Uterus (tissue), 3 donors: ENCODE measurements at regions not wholly inside any gene's neighbourhood (a gene's known extent, or its start where the extent isn't known, plus 50 kb on each side); places are given as distances from the start of the nearest gene placed in this dataset.

Source experiments
- DNase-seq, 2 donors: peaks; one replicate each; pipeline ENCODE4 v3.0.0-alpha.2; 2019 to 2020
- H3K27ac ChIP-seq, 2 donors: fragments of 200-600 bp; sonication (generic); 1 replicate in 1 of 2; 2 replicates in 1 of 2; pipeline ENCODE4 v1.5.1; 2016 to 2018
- H3K27me3 ChIP-seq, 2 donors: fragments of 200-600 bp; sonication (generic); one replicate each; pipeline ENCODE4 v1.5.1; 2018 to 2019; ENCODE audit warnings: control low read depth in 1 of 2
- H3K36me3 ChIP-seq, 2 donors: fragments of 200-600 bp; sonication (generic); one replicate each; pipeline ENCODE4 v1.5.1; 2019; ENCODE audit warnings: control low read depth in 1 of 2
- H3K4me1 ChIP-seq, 2 donors: fragments of 200-600 bp; sonication (generic); one replicate each; pipeline ENCODE4 v1.5.1; 2018 to 2019; ENCODE audit warnings: control low read depth in 1 of 2
- H3K4me3 ChIP-seq, 2 donors: fragments of 200-600 bp; sonication (generic); 1 replicate in 1 of 2; 2 replicates in 1 of 2; pipeline ENCODE4 v1.5.1; 2018 to 2019; ENCODE audit warnings: mild to moderate bottlenecking in 1 of 2
- H3K9me3 ChIP-seq, 2 donors: fragments of 200-600 bp; sonication (generic); one replicate each; pipeline ENCODE4 v1.5.1; 2019; ENCODE audit warnings: control low read depth in 1 of 2
- POLR2A ChIP-seq, 2 donors: fragments of 450-650 bp; IDR thresholded peaks; one replicate each; pipeline ENCODE4 v1.6.1; 2016; ENCODE audit warnings: antibody characterized with exemption in 2 of 2, mild to moderate bottlenecking in 1 of 2, moderate library complexity in 1 of 2
- intact Hi-C: fragments of 100-400 bp; cut with DNase I; formaldehyde crosslinking; loops from one replicate; pipeline ENCODE4 v1.15.1; 2023; ENCODE audit warnings: low total_unique reads
- TF ChIP-seq, protein P1 (sequence below), 4 experiments: fragments of 200-600 bp in 2 of 4; fragments of 450-650 bp in 2 of 4; sonication (generic) in 2 of 4; IDR thresholded peaks; one replicate each; pipeline ENCODE4 v1.5.1; 2016 to 2019; ENCODE audit warnings: antibody characterized with exemption in 4 of 4, mild to moderate bottlenecking in 2 of 4, moderate library complexity in 1 of 4
- donor health status: DM: yes; HTN: yes; CAD: no.

DNA sequence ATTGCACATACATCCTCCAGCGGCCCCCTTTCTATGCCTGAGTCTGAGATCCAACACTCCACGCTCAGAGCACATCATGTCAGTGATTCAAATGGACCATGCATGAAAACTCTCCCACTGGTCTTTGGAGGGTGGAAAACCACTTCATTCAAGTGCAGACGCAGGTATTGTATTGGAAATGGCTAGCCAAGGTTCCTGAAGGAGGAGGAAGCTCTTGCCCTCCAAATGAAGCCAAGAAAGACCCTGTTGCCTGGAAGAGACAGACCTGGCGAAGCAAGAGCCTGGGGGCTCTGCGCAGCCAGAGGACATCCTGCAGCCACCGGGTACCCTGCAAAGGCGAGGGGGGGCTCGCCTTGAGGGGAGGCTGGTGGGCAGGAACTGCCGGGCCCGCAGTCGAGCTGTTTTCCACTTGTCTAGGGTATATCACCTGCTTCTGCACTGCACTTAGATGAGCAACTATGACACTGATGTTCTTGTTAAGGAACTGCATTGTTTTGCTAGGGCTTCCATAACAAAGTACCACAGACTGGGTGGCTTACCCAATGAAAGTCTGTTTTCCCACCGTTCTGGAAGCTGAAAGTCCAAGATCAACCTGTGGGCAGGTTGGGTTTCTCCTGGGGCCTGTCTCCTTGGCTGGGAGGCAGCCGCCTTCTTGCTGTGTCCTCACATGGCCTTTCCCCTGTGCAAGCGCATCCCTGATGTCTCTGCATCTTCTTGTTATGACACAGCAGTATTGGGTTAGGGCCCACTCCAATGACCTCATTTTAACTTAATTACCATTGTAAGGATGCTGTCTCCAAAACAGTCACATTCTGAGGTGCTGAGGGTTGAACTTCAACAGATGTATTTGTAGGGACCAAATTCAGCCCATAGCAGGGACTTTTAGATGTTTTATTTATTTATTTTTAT, 233.4 kb downstream of the ARHGAP12 start:
- H3K9me3 ChIP-seq: no peaks in the 10 kb centered on the region
- DNase-seq: no peak
- intact Hi-C loops: no loop called here
- no peaks in the 10 kb centered on the region for H3K36me3 ChIP-seq
- no peaks in the 10 kb centered on the region for H3K27me3 ChIP-seq
- H3K27ac ChIP-seq: peak overlapping the region in 1 of 2 donors; percentile 23
- H3K4me3 ChIP-seq: no peak overlapping the region
- TF ChIP-seq, protein P1, sequence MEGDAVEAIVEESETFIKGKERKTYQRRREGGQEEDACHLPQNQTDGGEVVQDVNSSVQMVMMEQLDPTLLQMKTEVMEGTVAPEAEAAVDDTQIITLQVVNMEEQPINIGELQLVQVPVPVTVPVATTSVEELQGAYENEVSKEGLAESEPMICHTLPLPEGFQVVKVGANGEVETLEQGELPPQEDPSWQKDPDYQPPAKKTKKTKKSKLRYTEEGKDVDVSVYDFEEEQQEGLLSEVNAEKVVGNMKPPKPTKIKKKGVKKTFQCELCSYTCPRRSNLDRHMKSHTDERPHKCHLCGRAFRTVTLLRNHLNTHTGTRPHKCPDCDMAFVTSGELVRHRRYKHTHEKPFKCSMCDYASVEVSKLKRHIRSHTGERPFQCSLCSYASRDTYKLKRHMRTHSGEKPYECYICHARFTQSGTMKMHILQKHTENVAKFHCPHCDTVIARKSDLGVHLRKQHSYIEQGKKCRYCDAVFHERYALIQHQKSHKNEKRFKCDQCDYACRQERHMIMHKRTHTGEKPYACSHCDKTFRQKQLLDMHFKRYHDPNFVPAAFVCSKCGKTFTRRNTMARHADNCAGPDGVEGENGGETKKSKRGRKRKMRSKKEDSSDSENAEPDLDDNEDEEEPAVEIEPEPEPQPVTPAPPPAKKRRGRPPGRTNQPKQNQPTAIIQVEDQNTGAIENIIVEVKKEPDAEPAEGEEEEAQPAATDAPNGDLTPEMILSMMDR (IDR thresholded peaks at IDR 0.05): no peak
- no peak for TF ChIP-seq POLR2A (IDR thresholded peaks at IDR 0.05)
- peaks cover 10 to 12% of the 10 kb centered on the region in 2 donors for H3K4me1 ChIP-seq

DNA sequence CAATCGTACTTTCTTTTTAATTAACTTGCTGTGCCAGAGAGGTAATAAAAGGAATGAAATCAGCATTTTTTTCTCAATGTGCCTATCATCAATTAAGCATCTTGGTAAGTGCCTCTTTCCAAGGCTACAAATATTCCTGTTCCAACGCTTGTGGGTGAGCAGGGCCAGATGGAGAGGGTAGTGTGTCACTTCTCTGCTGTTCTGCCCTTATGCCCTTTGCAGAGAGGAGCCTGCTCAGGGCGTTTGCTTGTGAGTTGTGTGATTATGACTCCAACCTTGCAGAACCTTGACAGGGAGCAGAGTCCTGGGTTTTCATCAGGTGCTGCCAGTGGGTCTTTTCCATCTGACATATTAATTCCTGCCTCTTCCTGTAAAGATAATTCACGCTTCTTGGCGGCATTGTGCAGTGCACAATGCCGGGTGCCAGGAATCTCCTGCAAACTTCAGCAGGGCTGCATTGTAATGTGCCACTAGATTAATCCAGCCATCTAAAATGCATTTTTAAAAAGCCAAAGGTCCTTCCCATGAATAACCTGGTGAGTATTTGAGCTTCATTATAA, 234.4 kb downstream of the ARHGAP12 start:
- no peaks in the 10 kb centered on the region for H3K36me3 ChIP-seq
- H3K4me3 ChIP-seq: no peak overlapping the region
- intact Hi-C loops: no loop called here
- H3K27ac ChIP-seq: no peak overlapping the region
- no peaks in the 10 kb centered on the region for H3K27me3 ChIP-seq
- TF ChIP-seq, protein P1 (IDR thresholded peaks at IDR 0.05): no peak
- TF ChIP-seq POLR2A (IDR thresholded peaks at IDR 0.05): no peak
- no peaks in the 10 kb centered on the region for H3K9me3 ChIP-seq
- DNase-seq: no peak
- H3K4me1 ChIP-seq: peaks cover 10 to 12% of the 10 kb centered on the region in 2 donors

DNA sequence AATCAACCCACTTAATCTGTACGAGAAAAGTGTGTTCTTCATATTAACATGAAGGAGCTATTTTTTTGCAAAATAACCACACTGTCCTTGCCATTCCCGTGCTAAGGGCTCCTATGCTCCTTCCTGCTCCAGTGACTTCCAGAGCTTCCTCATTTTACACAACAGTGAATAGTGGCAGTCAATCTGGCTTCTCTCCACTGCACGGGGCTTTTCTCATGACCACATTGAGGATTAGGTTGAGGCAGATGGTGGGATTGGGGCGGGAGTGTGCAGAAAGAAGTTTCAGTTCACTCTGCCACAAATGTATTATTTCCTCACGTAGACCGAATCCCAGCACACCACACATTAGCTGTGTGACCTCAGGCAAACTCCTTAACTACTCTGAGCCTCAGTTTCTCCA, 235.1 kb downstream of the ARHGAP12 start:
- Histone ChIP-seq H3K36me3 (no peaks in the 10 kb centered on the region), H3K9me3 (no peaks in the 10 kb centered on the region), H3K27me3 (no peaks in the 10 kb centered on the region), H3K4me3 (no peak overlapping the region), H3K4me1 (peaks cover 8 to 10% of the 10 kb centered on the region in 2 donors), H3K27ac (no peak overlapping the region)
- TF ChIP-seq POLR2A (IDR thresholded peaks at IDR 0.05): no peak
- TF ChIP-seq, protein P1 (IDR thresholded peaks at IDR 0.05): no peak
- intact Hi-C loops: no loop called here
- DNase-seq: no peak

DNA sequence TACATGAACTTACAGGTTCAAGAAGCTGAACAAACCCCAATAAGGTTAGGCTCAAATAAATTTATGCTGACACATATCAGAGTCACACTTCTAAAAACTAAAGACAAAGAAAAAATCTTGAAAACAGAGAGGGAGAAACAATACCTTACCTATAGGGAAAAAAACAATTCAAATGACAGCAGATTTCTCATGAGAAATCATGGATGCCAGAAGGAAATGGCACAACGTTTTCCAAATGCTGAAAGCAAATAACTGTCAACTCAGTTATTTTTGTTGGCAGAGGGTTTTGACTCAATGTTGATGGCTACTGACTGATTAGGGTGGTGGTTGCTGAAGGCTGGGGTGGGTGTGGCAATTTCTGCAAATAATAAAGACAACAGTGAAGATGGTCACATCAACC, 239.4 kb downstream of the ARHGAP12 start:
- no peak for DNase-seq
- TF ChIP-seq, protein P1 (IDR thresholded peaks at IDR 0.05): no peak
- no peak for TF ChIP-seq POLR2A (IDR thresholded peaks at IDR 0.05)
- H3K27ac ChIP-seq: no peak overlapping the region
- H3K9me3 ChIP-seq: no peaks in the 10 kb centered on the region
- no peak overlapping the region for H3K4me3 ChIP-seq
- H3K4me1 ChIP-seq: no peaks in the 10 kb centered on the region
- intact Hi-C loops: no loop called here
- no peaks in the 10 kb centered on the region for H3K27me3 ChIP-seq
- no peaks in the 10 kb centered on the region for H3K36me3 ChIP-seq
